Fibroblast of villous mesenchyme (primary cell): ENCODE measurements at regions not wholly inside any gene's neighbourhood (a gene's known extent, or its start where the extent isn't known, plus 50 kb on each side); places are given as distances from the start of the nearest gene placed in this dataset.

ENCODE experiments used
- DNase-seq: peaks from one replicate; pipeline ENCODE4 v3.0.0-alpha.2; 2010; ENCODE audit warnings: low read depth
- H3K4me3 ChIP-seq: 2 replicates; pipeline ENCODE4 v1.5.1; 2011; ENCODE audit warnings: low read depth, mild to moderate bottlenecking, low read length
- TF ChIP-seq, protein P1 (sequence below): IDR thresholded peaks from 2 replicates; pipeline ENCODE4 v1.5.1; 2012; ENCODE audit warnings: low read depth, mild to moderate bottlenecking, low read length; ENCODE audit not compliant: insufficient read depth

GRCh38 chr5:162487528-162488525 lies 420.3 kb downstream of the GABRG2 start:
- DNase-seq = no peak
- TF ChIP-seq, protein P1, sequence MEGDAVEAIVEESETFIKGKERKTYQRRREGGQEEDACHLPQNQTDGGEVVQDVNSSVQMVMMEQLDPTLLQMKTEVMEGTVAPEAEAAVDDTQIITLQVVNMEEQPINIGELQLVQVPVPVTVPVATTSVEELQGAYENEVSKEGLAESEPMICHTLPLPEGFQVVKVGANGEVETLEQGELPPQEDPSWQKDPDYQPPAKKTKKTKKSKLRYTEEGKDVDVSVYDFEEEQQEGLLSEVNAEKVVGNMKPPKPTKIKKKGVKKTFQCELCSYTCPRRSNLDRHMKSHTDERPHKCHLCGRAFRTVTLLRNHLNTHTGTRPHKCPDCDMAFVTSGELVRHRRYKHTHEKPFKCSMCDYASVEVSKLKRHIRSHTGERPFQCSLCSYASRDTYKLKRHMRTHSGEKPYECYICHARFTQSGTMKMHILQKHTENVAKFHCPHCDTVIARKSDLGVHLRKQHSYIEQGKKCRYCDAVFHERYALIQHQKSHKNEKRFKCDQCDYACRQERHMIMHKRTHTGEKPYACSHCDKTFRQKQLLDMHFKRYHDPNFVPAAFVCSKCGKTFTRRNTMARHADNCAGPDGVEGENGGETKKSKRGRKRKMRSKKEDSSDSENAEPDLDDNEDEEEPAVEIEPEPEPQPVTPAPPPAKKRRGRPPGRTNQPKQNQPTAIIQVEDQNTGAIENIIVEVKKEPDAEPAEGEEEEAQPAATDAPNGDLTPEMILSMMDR = no peak
- H3K4me3 ChIP-seq = no peak overlapping the region

- DNase-seq = peak; percentile 1
- TF ChIP-seq, protein P1 = no peak
- H3K4me3 ChIP-seq = no peak overlapping the region
Measured at GRCh38 chr5:162496100-162496808, 428.7 kb downstream of the GABRG2 start.

DNA sequence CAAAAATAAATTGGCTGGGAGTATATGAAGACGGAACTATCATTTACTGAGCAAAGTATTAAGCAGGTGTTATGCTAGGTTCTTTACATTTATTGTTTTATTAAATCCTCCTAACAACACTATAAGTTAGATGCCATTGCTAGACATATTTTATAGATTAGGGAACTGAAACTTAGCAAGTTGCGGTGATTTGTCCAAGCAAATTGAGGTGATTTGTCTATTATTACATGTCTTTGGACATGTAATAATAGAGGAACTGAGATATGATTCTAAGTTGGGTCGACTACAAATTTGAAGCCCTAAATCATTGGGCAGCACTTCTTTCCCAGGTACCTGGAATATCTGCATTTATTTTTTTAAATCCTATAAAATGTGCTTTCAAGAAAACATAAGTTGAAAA lies 429.9 kb downstream of the GABRG2 start:
- H3K4me3 ChIP-seq = no peak overlapping the region
- TF ChIP-seq, protein P1 = no peak
- DNase-seq = no peak

- TF ChIP-seq, protein P1 = no peak
- no peak overlapping the region for H3K4me3 ChIP-seq
- no peak for DNase-seq
Measured at GRCh38 chr5:162502780-162503179, 435.2 kb downstream of the GABRG2 start.

GRCh38 chr5:162503796-162504195 lies 436.2 kb downstream of the GABRG2 start:
- no peak for DNase-seq
- TF ChIP-seq, protein P1 = no peak
- no peak overlapping the region for H3K4me3 ChIP-seq

GRCh38 chr5:162512935-162513565 lies 445.5 kb downstream of the GABRG2 start:
- no peak for DNase-seq
- TF ChIP-seq, protein P1 = no peak
- H3K4me3 ChIP-seq = no peak overlapping the region
